GM10266 (cell line): ENCODE measurements at regions not wholly inside any gene's neighbourhood (a gene's known extent, or its start where the extent isn't known, plus 50 kb on each side); places are given as distances from the start of the nearest gene placed in this dataset.
"Not testable (repeated sequence)": the region's sequence is repeated elsewhere in the genome, so short reads cannot be mapped to it uniquely, and the experiment has no call there.

Experiments
- DNase-seq: peaks from one replicate; pipeline ENCODE4 v3.0.0; 2012; ENCODE audit errors: extremely low spot score
- TF ChIP-seq, protein P1 (sequence below): IDR thresholded peaks from 2 replicates; pipeline ENCODE4 v1.5.1; 2012; ENCODE audit warnings: mild to moderate bottlenecking, low read depth; ENCODE audit not compliant: control insufficient read depth, insufficient read depth; ENCODE audit errors: missing control alignments

DNA sequence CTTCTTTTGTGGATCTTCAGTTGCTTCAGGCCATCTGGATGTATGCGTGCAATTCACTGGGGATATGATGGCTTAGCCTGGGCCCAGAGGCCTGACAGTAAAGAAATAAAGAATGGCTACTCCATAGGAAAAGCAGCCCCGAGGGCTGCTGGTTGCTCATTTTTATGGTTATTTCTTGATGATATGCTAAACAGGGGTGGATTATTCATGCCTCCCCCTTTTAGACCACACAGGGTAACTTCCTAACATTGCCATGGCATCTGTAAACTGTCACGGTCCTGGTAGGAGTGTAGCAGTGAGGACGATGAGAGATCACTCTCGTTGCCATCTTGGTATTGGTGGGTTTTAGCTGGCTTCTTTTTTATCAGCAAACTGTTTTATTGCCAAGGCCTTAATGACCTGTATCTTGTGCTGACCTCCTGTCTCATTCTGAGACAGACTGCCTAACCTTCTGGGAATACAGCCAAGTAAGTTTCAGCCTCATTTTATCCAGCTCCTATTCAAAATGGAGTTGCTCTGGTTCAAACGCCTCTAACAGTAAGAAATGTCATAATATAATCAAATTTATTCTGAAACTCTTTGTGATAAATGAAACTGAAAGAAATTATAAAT lies 60.5 kb downstream of the DSEL start:
- TF ChIP-seq, protein P1, sequence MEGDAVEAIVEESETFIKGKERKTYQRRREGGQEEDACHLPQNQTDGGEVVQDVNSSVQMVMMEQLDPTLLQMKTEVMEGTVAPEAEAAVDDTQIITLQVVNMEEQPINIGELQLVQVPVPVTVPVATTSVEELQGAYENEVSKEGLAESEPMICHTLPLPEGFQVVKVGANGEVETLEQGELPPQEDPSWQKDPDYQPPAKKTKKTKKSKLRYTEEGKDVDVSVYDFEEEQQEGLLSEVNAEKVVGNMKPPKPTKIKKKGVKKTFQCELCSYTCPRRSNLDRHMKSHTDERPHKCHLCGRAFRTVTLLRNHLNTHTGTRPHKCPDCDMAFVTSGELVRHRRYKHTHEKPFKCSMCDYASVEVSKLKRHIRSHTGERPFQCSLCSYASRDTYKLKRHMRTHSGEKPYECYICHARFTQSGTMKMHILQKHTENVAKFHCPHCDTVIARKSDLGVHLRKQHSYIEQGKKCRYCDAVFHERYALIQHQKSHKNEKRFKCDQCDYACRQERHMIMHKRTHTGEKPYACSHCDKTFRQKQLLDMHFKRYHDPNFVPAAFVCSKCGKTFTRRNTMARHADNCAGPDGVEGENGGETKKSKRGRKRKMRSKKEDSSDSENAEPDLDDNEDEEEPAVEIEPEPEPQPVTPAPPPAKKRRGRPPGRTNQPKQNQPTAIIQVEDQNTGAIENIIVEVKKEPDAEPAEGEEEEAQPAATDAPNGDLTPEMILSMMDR = no peak
- no peak for DNase-seq

DNA sequence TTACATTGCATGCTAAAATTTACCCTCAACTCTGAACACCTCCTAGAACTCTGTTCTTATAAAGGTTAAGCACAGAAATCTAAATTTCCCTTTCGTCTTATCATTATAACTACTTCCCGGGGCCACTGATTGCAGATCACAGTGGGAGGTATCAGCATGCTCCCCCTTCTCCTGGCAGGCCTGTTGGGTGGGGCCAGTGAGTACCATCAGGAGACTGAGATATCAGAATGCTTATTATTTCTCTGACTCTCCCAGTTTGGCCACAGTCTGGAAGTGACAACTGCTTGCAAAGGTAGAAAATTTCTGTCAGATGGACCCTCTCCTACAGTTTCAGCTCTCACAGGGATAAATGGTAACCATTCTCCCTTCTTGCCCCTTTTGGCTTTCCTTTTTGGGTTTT lies 62.6 kb downstream of the DSEL start:
- TF ChIP-seq, protein P1 = no peak
- no peak for DNase-seq

DNA sequence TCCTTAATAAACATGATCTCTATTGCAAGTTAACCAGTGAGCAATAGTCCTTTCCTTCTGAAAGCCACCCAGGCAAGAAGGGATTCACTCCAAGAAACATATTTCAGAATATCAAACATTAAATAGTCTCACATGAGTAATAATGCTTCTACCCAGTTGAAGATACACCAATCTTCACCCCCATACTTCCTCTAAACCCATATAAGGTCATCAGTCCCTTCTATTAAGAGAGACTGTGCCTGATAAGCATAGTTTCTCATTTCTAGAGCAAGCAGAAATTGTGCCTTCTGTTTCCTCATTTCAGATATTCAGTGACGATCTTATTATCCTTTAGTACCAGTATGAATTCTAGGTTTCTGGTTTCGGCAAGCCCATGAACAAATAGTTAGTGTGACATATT lies 64.6 kb downstream of the DSEL start:
- DNase-seq = no peak

DNA sequence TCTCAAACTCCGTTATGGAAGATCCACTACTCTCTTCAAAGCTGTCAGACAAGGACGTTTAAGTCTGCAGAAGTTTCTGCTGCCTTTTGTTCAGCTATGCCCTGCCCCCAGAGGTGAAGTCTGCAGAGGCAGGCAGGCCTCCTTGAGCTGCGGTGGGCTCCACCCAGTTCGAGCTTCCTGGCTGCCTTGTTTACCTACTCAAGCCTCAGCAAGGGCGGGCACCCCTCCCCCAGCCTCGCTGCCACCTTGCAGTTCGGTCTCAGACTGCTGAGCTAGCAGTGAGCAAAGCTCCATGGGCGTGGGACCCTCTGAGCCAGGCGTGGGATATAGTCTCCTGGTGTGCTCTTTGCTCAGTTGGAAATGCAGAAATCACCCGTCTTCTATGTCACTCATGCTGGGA lies 65.4 kb downstream of the DSEL start:
- not testable (repeated sequence) for DNase-seq

More for the DNA sequence above, 64.6 kb downstream of the DSEL start:
- TF ChIP-seq, protein P1 = no peak

DNA sequence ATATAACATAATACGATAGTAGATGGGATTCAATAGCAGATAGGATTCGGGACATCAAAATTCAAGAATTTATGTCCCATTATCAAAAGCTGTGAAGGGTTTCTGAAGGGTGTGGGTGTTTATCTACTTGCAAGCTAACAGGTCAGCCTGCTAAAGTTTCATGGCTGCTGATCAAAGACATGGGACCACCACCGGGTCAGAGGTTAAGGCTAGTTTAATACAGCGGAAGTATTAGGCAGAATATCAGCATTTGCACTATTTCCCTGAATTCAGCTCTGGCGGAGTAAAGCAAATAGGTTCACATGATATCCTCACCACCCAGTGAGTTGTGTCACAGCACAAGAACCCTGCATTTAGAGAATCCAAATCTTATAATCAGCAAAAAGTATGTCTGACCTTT lies 82.5 kb downstream of the DSEL start:
- TF ChIP-seq, protein P1 = no peak
- DNase-seq = no peak

DNA sequence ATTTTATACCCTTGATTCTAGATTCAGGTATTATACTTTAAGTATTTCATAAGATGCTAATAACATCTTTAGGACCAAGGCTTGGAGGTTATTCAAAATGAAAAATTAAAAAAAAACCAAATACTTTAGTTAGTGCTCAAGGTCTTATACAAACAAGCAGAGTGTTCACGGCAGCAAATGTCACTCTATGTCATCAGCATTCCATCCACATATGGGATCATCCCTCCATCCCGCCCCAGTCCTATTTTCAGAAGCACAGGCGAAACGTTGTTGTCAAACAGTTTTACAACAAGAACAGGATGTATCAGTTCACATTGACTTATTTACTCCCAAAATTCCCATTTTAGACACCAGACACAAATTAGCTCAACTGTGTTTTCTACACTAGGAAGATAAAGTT lies 83.7 kb downstream of the DSEL start:
- DNase-seq = no peak
- TF ChIP-seq, protein P1 = no peak

DNA sequence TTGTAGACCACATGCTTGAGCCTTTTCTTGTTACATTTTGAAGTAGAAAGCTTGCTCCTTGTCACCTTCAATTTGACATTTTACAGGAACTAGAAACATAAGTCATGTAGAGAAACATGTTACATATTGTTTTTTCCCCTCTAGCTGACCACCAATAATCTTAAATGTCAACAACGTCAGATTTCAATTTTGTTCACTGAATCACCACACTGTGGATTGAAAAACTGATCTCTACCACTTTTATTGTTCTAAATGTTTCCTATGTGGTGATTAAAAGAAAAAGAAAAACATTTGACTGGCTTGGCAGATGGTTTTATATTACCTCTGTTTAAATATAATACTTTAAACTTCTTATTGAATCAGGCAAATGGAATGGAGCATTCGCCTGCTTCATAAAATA lies 87.7 kb downstream of the DSEL start:
- no peak for DNase-seq
- TF ChIP-seq, protein P1 = no peak

DNA sequence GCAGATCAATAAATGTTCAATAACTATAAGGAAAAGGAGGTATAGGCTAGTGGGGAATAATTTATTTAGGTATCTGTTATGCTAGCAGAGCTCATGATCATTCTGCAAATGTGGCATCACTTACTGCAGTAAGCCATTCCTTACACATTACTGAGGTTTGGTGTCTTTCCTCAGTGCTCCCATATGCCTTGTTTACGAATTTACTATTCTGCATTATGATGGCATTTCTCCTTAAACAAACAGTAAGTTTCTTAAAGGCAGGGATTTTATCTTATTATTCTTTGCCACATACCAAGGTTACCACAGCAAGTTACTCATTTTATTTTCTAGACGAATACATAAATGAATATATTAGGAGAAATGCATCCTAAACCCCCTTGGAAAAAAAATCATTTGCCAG lies 88.4 kb downstream of the DSEL start:
- no peak for DNase-seq
- TF ChIP-seq, protein P1 = no peak
